NOMO-1 (cell line): ENCODE measurements at regions not wholly inside any gene's neighbourhood (a gene's known extent, or its start where the extent isn't known, plus 50 kb on each side); places are given as distances from the start of the nearest gene placed in this dataset.

Experiments used
- DNase-seq, 2 experiments: peaks; one replicate each; lab custom pipeline; 2025; ENCODE audit not compliant: unreplicated experiment in 2 of 2; lab: John Stamatoyannopoulos, UW

GRCh38 chr17:13973960-13974651 is 95.2 kb upstream of the COX10 start:
- no peak for DNase-seq

- no peak for DNase-seq
Observed at GRCh38 chr17:13977837-13978236, 91.5 kb upstream of the COX10 start.

- DNase-seq = no peak
Observed at GRCh38 chr17:13978478-13978877, 90.8 kb upstream of the COX10 start.

GRCh38 chr17:13981881-13982280 is 87.4 kb upstream of the COX10 start:
- DNase-seq = no peak

GRCh38 chr17:13984956-13985355 is 84.3 kb upstream of the COX10 start:
- no peak for DNase-seq

- DNase-seq = no peak
Observed at GRCh38 chr17:13986855-13987254, 82.4 kb upstream of the COX10 start.

GRCh38 chr17:13989138-13989537 is 80.2 kb upstream of the COX10 start:
- DNase-seq = no peak

GRCh38 chr17:13993106-13993505 is 76.2 kb upstream of the COX10 start:
- DNase-seq = no peak

GRCh38 chr17:13994050-13994449 is 75.3 kb upstream of the COX10 start:
- DNase-seq = no peak

GRCh38 chr17:13995856-13996271 is 73.4 kb upstream of the COX10 start:
- DNase-seq = no peak

GRCh38 chr17:13996276-13996675 is 73.0 kb upstream of the COX10 start:
- no peak for DNase-seq

- DNase-seq = no peak
Observed at GRCh38 chr17:13996748-13997147, 72.6 kb upstream of the COX10 start.

- no peak for DNase-seq
Observed at GRCh38 chr17:14004927-14005620, 64.2 kb upstream of the COX10 start.

- DNase-seq = no peak
Observed at GRCh38 chr17:14006249-14006942, 62.9 kb upstream of the COX10 start.

- DNase-seq = no peak
Observed at GRCh38 chr17:14007951-14008350, 61.4 kb upstream of the COX10 start.

- DNase-seq = no peak
Observed at GRCh38 chr17:14011036-14011692, 58.1 kb upstream of the COX10 start.

- DNase-seq = no peak
Observed at GRCh38 chr17:14011740-14012405, 57.4 kb upstream of the COX10 start.

GRCh38 chr17:14014657-14015056 is 54.6 kb upstream of the COX10 start:
- no peak for DNase-seq

GRCh38 chr17:14015271-14015670 is 54.0 kb upstream of the COX10 start:
- no peak for DNase-seq

- no peak for DNase-seq
Observed at GRCh38 chr17:14016858-14017257, 52.4 kb upstream of the COX10 start.
